ENCODE measurements at regions not wholly inside any gene's neighbourhood (a gene's known extent, or its start where the extent isn't known, plus 50 kb on each side); places are given as distances from the start of the nearest gene placed in this dataset.

DNA sequence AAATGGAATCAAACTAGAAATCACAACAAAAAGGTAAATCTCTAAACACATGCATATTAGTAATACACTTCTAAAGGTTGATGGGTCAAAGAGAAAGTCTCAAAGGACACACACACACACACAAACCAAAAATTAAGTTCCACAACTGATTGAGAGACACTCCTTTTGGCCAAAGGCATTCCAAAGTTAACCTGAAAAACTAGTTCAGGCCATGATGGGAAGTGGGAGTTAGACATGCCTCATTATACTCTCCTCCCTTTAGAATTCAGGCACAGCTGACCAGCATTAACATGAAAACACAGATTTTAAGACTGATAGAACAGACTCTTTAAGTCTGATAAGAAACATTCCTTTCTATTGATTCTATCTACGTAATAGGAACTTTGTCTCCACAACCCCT is 332.4 kb upstream of the IGFBP3 start:
- Histone ChIP-seq H3K9me3 (peaks cover 0 to 8% of the 10 kb centered on the region in 2 donors), H3K27me3 (no peaks in the 10 kb centered on the region), H3K4me3 (no peak overlapping the region), H3K4me1 (no peaks in the 10 kb centered on the region), H3K27ac (no peak overlapping the region), H3K36me3 (no peaks in the 10 kb centered on the region)
- no peak for DNase-seq (ENCODE audit: low spot score in 2 of 2)
- intact Hi-C loops (cut with DNase I) = no loop called here
- TF ChIP-seq, protein P1, sequence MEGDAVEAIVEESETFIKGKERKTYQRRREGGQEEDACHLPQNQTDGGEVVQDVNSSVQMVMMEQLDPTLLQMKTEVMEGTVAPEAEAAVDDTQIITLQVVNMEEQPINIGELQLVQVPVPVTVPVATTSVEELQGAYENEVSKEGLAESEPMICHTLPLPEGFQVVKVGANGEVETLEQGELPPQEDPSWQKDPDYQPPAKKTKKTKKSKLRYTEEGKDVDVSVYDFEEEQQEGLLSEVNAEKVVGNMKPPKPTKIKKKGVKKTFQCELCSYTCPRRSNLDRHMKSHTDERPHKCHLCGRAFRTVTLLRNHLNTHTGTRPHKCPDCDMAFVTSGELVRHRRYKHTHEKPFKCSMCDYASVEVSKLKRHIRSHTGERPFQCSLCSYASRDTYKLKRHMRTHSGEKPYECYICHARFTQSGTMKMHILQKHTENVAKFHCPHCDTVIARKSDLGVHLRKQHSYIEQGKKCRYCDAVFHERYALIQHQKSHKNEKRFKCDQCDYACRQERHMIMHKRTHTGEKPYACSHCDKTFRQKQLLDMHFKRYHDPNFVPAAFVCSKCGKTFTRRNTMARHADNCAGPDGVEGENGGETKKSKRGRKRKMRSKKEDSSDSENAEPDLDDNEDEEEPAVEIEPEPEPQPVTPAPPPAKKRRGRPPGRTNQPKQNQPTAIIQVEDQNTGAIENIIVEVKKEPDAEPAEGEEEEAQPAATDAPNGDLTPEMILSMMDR (IDR thresholded peaks at IDR 0.05) = no peak

DNA sequence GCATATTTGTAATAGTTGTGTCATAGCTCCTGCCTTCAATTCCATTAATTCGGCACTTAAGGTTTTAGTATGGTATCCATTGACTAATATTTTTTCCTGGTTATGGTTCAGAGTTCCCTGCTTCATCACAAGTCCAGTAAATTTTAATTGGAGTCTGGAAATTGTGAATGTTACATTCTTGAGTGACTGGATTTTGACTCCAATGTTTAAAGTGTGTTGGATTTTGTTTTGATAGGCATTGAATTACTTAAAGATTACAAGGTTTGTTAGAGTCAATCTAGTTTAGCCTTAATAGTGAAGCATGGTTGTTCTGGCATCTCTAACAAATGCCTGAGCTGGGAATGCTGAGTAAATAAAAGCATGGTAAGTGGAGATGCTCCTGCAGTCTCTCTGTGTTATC is 326.6 kb upstream of the IGFBP3 start:
- Histone ChIP-seq H3K27ac (no peak overlapping the region), H3K4me3 (no peak overlapping the region), H3K36me3 (no peaks in the 10 kb centered on the region), H3K4me1 (no peaks in the 10 kb centered on the region), H3K27me3 (no peaks in the 10 kb centered on the region), H3K9me3 (peaks cover 0 to 8% of the 10 kb centered on the region in 2 donors)
- DNase-seq (ENCODE audit: low spot score in 2 of 2) = no peak
- TF ChIP-seq, protein P1 (IDR thresholded peaks at IDR 0.05) = no peak
- intact Hi-C loops (cut with DNase I) = no loop called here

DNA sequence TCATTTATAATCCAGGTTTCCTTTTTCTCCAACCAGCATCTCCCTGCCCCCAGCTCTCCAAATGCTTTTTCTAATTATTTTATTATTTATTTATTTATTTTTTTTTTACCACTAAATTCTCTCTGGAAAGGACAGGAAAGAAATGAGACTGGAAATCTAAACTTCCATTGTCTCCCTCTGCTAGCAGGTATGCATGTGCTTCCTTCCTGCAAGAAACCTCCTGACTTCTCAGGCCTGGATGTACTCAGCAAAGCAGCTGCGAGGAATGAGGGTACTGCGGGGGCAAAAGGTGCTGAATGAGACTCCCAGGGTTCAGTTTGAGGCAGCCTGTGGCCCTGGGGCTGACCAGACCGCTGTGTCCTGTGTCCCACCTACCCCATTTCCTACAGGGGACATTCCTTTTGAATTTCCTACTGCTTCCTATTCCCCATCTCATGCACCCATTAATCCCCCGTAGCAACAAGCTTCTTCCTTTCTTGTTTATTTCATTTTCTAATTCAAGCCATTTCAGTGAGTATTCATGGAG is 324.6 kb upstream of the IGFBP3 start:
- DNase-seq (ENCODE audit: low spot score in 2 of 2) = no peak
- Histone ChIP-seq H3K27ac (no peak overlapping the region), H3K4me3 (no peak overlapping the region), H3K4me1 (no peaks in the 10 kb centered on the region), H3K27me3 (no peaks in the 10 kb centered on the region), H3K9me3 (no peaks in the 10 kb centered on the region), H3K36me3 (no peaks in the 10 kb centered on the region)
- TF ChIP-seq, protein P1 (IDR thresholded peaks at IDR 0.05) = no peak
- intact Hi-C loops (cut with DNase I) = no loop called here

DNA sequence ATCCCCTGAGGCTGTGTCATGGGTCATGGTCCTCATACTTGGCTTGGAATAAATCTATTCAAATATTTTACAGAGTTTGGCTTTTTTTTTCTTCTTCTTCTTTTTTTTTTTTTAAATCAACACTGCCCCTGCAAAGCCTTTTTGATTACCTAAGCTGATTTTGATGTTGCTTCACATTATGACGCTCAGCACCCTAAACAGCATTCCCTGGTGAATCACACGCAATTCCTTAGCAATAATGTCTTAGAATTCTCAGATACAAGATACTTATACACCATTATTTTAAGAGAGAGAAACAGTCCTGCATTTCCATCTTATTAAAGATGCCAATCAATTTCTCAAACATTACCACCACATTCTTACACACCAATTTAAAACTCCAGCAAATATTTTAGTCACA is 323.7 kb upstream of the IGFBP3 start:
- H3K4me1 ChIP-seq = no peaks in the 10 kb centered on the region
- no peak overlapping the region for H3K4me3 ChIP-seq
- peaks cover 0 to 6% of the 10 kb centered on the region in 2 donors for H3K9me3 ChIP-seq
- intact Hi-C loops (cut with DNase I) = no loop called here
- H3K27me3 ChIP-seq = no peaks in the 10 kb centered on the region
- DNase-seq (ENCODE audit: low spot score in 2 of 2) = no peak
- TF ChIP-seq, protein P1 (IDR thresholded peaks at IDR 0.05) = no peak
- no peak overlapping the region for H3K27ac ChIP-seq
- H3K36me3 ChIP-seq = no peaks in the 10 kb centered on the region

DNA sequence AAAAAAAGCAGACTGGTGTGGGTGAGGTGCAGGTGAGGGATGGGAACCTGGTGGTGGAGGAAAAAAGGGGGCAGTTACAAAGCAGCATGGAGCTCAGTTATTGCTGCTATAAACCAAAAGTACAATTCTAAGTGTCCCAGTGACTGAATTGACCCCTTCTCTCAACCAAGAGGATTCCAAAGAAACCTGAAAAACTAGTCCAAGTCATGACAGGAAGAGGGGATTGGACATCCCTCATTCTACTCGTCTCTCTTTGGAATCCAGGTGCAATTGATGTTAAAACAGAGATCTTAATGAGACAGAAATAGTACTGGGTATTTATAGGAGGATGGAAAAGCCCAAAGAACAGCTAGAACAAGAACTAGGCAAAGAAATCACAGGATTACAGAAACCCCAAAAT is 322.3 kb upstream of the IGFBP3 start:
- peaks cover 0 to 6% of the 10 kb centered on the region in 2 donors for H3K9me3 ChIP-seq
- H3K27ac ChIP-seq = no peak overlapping the region
- no peaks in the 10 kb centered on the region for H3K27me3 ChIP-seq
- intact Hi-C loops (cut with DNase I) = no loop called here
- H3K4me1 ChIP-seq = no peaks in the 10 kb centered on the region
- DNase-seq (ENCODE audit: low spot score in 2 of 2) = no peak
- H3K4me3 ChIP-seq = no peak overlapping the region
- no peaks in the 10 kb centered on the region for H3K36me3 ChIP-seq
- TF ChIP-seq, protein P1 (IDR thresholded peaks at IDR 0.05) = no peak

DNA sequence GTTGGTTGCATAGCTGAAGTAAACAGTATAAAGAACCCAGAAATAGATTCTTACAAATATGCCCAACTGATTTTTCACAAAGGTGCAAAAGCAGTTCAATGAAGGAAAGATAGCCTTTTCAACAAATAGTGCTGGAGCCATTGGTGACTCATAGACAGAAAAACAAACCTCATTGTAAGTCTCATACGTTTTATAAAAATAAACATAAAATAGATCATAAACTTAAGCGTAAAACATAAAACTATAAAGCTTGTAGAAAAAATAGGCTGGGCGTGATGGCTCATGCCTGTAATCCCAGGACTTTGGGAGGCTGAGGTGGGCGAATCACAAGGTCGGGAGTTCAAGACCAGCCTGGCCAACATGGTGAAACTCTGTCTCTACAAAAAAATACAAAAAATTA is 318.8 kb upstream of the IGFBP3 start:
- Histone ChIP-seq H3K9me3 (peaks cover 0 to 6% of the 10 kb centered on the region in 2 donors), H3K4me3 (no peak overlapping the region), H3K27ac (no peak overlapping the region), H3K4me1 (no peaks in the 10 kb centered on the region), H3K27me3 (no peaks in the 10 kb centered on the region), H3K36me3 (no peaks in the 10 kb centered on the region)
- TF ChIP-seq, protein P1 (IDR thresholded peaks at IDR 0.05) = no peak
- intact Hi-C loops (cut with DNase I) = no loop called here
- DNase-seq (ENCODE audit: low spot score in 2 of 2) = no peak

Measured in ascending aorta (tissue), 2 donors.